ENCODE measurements at regions not wholly inside any gene's neighbourhood (a gene's known extent, or its start where the extent isn't known, plus 50 kb on each side); places are given as distances from the start of the nearest gene placed in this dataset.

- H3K4me1 Mint-ChIP-seq: no peaks in the 10 kb centered on the region
- H3K27ac Mint-ChIP-seq: no peak overlapping the region
- no peaks in the 10 kb centered on the region for H3K36me3 Mint-ChIP-seq (ENCODE audit: low read depth)
- H3K27me3 Mint-ChIP-seq: no peaks in the 10 kb centered on the region
- no peak overlapping the region for H3K4me3 Mint-ChIP-seq
- H3K9me3 Mint-ChIP-seq: peaks cover 14% of the 10 kb centered on the region
- no peak for ATAC-seq
- DNase-seq: no peak
These were observed 142.0 kb upstream of the KIF2B start for GRCh38 chr17:53680745-53681144.

GRCh38 chr17:53668854-53669253 is 153.9 kb upstream of the KIF2B start:
- no peak overlapping the region for H3K27ac Mint-ChIP-seq
- peaks cover 19% of the 10 kb centered on the region for H3K9me3 Mint-ChIP-seq
- H3K4me1 Mint-ChIP-seq: no peaks in the 10 kb centered on the region
- no peaks in the 10 kb centered on the region for H3K36me3 Mint-ChIP-seq (ENCODE audit: low read depth)
- no peak overlapping the region for H3K4me3 Mint-ChIP-seq
- no peak for ATAC-seq
- no peak for DNase-seq
- H3K27me3 Mint-ChIP-seq: no peaks in the 10 kb centered on the region

GRCh38 chr17:53662608-53663007 is 160.1 kb upstream of the KIF2B start:
- ATAC-seq (no peak), DNase-seq (no peak)
- Mint-ChIP-seq H3K27ac (no peak overlapping the region), H3K4me3 (no peak overlapping the region), H3K4me1 (no peaks in the 10 kb centered on the region), H3K9me3 (peaks cover 11% of the 10 kb centered on the region), H3K36me3 (ENCODE audit: low read depth) (no peaks in the 10 kb centered on the region), H3K27me3 (no peaks in the 10 kb centered on the region)

GRCh38 chr17:53659181-53659580 is 163.5 kb upstream of the KIF2B start:
- H3K27me3 Mint-ChIP-seq: no peaks in the 10 kb centered on the region
- no peaks in the 10 kb centered on the region for H3K36me3 Mint-ChIP-seq (ENCODE audit: low read depth)
- H3K27ac Mint-ChIP-seq: no peak overlapping the region
- H3K9me3 Mint-ChIP-seq: peaks cover 11% of the 10 kb centered on the region
- ATAC-seq (no peak), DNase-seq (no peak)
- H3K4me3 Mint-ChIP-seq: no peak overlapping the region
- H3K4me1 Mint-ChIP-seq: no peaks in the 10 kb centered on the region

GRCh38 chr17:53655591-53655990 is 167.1 kb upstream of the KIF2B start:
- no peaks in the 10 kb centered on the region for H3K4me1 Mint-ChIP-seq
- DNase-seq (no peak), ATAC-seq (no peak)
- H3K27ac Mint-ChIP-seq: no peak overlapping the region
- peaks cover 13% of the 10 kb centered on the region for H3K9me3 Mint-ChIP-seq
- H3K36me3 Mint-ChIP-seq (ENCODE audit: low read depth): no peaks in the 10 kb centered on the region
- no peak overlapping the region for H3K4me3 Mint-ChIP-seq
- H3K27me3 Mint-ChIP-seq: no peaks in the 10 kb centered on the region

- H3K9me3 Mint-ChIP-seq: peaks cover 15% of the 10 kb centered on the region
- no peak overlapping the region for H3K4me3 Mint-ChIP-seq
- DNase-seq (no peak), ATAC-seq (no peak)
- H3K4me1 Mint-ChIP-seq: no peaks in the 10 kb centered on the region
- no peaks in the 10 kb centered on the region for H3K36me3 Mint-ChIP-seq (ENCODE audit: low read depth)
- H3K27ac Mint-ChIP-seq: no peak overlapping the region
- no peaks in the 10 kb centered on the region for H3K27me3 Mint-ChIP-seq
These were observed 173.5 kb upstream of the KIF2B start for GRCh38 chr17:53649201-53649600.

- no peaks in the 10 kb centered on the region for H3K27me3 Mint-ChIP-seq
- H3K9me3 Mint-ChIP-seq: peaks cover 20% of the 10 kb centered on the region
- no peaks in the 10 kb centered on the region for H3K4me1 Mint-ChIP-seq
- no peak overlapping the region for H3K4me3 Mint-ChIP-seq
- no peaks in the 10 kb centered on the region for H3K36me3 Mint-ChIP-seq (ENCODE audit: low read depth)
- DNase-seq: no peak
- no peak overlapping the region for H3K27ac Mint-ChIP-seq
- no peak for ATAC-seq
These were observed 175.9 kb upstream of the KIF2B start for GRCh38 chr17:53646835-53647234.

- peaks cover 26% of the 10 kb centered on the region for H3K9me3 Mint-ChIP-seq
- no peaks in the 10 kb centered on the region for H3K27me3 Mint-ChIP-seq
- no peaks in the 10 kb centered on the region for H3K4me1 Mint-ChIP-seq
- no peak overlapping the region for H3K4me3 Mint-ChIP-seq
- no peak overlapping the region for H3K27ac Mint-ChIP-seq
- no peaks in the 10 kb centered on the region for H3K36me3 Mint-ChIP-seq (ENCODE audit: low read depth)
- no peak for DNase-seq
- ATAC-seq: no peak
These were observed 181.9 kb upstream of the KIF2B start for GRCh38 chr17:53640808-53641207.

GRCh38 chr17:53635444-53635843 is 187.3 kb upstream of the KIF2B start:
- Mint-ChIP-seq H3K27me3 (no peaks in the 10 kb centered on the region), H3K4me3 (no peak overlapping the region), H3K36me3 (ENCODE audit: low read depth) (no peaks in the 10 kb centered on the region), H3K27ac (no peak overlapping the region), H3K4me1 (no peaks in the 10 kb centered on the region), H3K9me3 (peaks cover 16% of the 10 kb centered on the region)
- DNase-seq (no peak), ATAC-seq (no peak)

GRCh38 chr17:53633856-53634255 is 188.9 kb upstream of the KIF2B start:
- Mint-ChIP-seq H3K36me3 (ENCODE audit: low read depth) (no peaks in the 10 kb centered on the region), H3K9me3 (peaks cover 12% of the 10 kb centered on the region), H3K4me3 (no peak overlapping the region), H3K4me1 (no peaks in the 10 kb centered on the region), H3K27me3 (no peaks in the 10 kb centered on the region), H3K27ac (no peak overlapping the region)
- no peak for ATAC-seq
- no peak for DNase-seq

GRCh38 chr17:53631486-53631885 is 191.2 kb upstream of the KIF2B start:
- no peaks in the 10 kb centered on the region for H3K36me3 Mint-ChIP-seq (ENCODE audit: low read depth)
- no peak overlapping the region for H3K27ac Mint-ChIP-seq
- DNase-seq (no peak), ATAC-seq (no peak)
- peaks cover 10% of the 10 kb centered on the region for H3K9me3 Mint-ChIP-seq
- no peak overlapping the region for H3K4me3 Mint-ChIP-seq
- H3K4me1 Mint-ChIP-seq: no peaks in the 10 kb centered on the region
- no peaks in the 10 kb centered on the region for H3K27me3 Mint-ChIP-seq

- H3K9me3 Mint-ChIP-seq: peaks cover 8% of the 10 kb centered on the region
- no peaks in the 10 kb centered on the region for H3K27me3 Mint-ChIP-seq
- no peak for DNase-seq
- ATAC-seq: no peak
- H3K4me3 Mint-ChIP-seq: no peak overlapping the region
- no peak overlapping the region for H3K27ac Mint-ChIP-seq
- H3K4me1 Mint-ChIP-seq: no peaks in the 10 kb centered on the region
- H3K36me3 Mint-ChIP-seq (ENCODE audit: low read depth): no peaks in the 10 kb centered on the region
These were observed 192.1 kb upstream of the KIF2B start for GRCh38 chr17:53630638-53631037.

GRCh38 chr17:53630115-53630514 is 192.6 kb upstream of the KIF2B start:
- no peak overlapping the region for H3K27ac Mint-ChIP-seq
- ATAC-seq: no peak
- H3K9me3 Mint-ChIP-seq: peaks cover 8% of the 10 kb centered on the region
- no peak for DNase-seq
- no peaks in the 10 kb centered on the region for H3K36me3 Mint-ChIP-seq (ENCODE audit: low read depth)
- H3K4me3 Mint-ChIP-seq: no peak overlapping the region
- no peaks in the 10 kb centered on the region for H3K4me1 Mint-ChIP-seq
- H3K27me3 Mint-ChIP-seq: no peaks in the 10 kb centered on the region

GRCh38 chr17:53629188-53629587 is 193.5 kb upstream of the KIF2B start:
- Mint-ChIP-seq H3K27ac (no peak overlapping the region), H3K27me3 (no peaks in the 10 kb centered on the region), H3K9me3 (peaks cover 8% of the 10 kb centered on the region), H3K4me1 (no peaks in the 10 kb centered on the region), H3K4me3 (no peak overlapping the region), H3K36me3 (ENCODE audit: low read depth) (no peaks in the 10 kb centered on the region)
- ATAC-seq: no peak
- DNase-seq: no peak

GRCh38 chr17:53628011-53628410 is 194.7 kb upstream of the KIF2B start:
- Mint-ChIP-seq H3K36me3 (ENCODE audit: low read depth) (no peaks in the 10 kb centered on the region), H3K27ac (no peak overlapping the region), H3K4me1 (no peaks in the 10 kb centered on the region), H3K9me3 (peaks cover 4% of the 10 kb centered on the region), H3K4me3 (no peak overlapping the region), H3K27me3 (no peaks in the 10 kb centered on the region)
- no peak for DNase-seq
- no peak for ATAC-seq

- H3K4me1 Mint-ChIP-seq: no peaks in the 10 kb centered on the region
- H3K27ac Mint-ChIP-seq: no peak overlapping the region
- no peaks in the 10 kb centered on the region for H3K27me3 Mint-ChIP-seq
- no peak overlapping the region for H3K4me3 Mint-ChIP-seq
- DNase-seq: no peak
- no peaks in the 10 kb centered on the region for H3K36me3 Mint-ChIP-seq (ENCODE audit: low read depth)
- no peak for ATAC-seq
- H3K9me3 Mint-ChIP-seq: peaks cover 4% of the 10 kb centered on the region
These were observed 195.2 kb upstream of the KIF2B start for GRCh38 chr17:53627511-53627910.
